HG02642 (cell line): ENCODE measurements at regions not wholly inside any gene's neighbourhood (a gene's known extent, or its start where the extent isn't known, plus 50 kb on each side); places are given as distances from the start of the nearest gene placed in this dataset.

ENCODE experiments used
- ATAC-seq: cut with Tn5 transposase; IDR thresholded peaks from one replicate; pipeline ENCODE4 v1.9.1; 2021; ENCODE audit warnings: mild to moderate bottlenecking; ENCODE audit not compliant: unreplicated experiment, poor library complexity

GRCh38 chr1:217373761-217374701, 256.9 kb downstream of the GPATCH2 start:
- ATAC-seq: no peak

DNA sequence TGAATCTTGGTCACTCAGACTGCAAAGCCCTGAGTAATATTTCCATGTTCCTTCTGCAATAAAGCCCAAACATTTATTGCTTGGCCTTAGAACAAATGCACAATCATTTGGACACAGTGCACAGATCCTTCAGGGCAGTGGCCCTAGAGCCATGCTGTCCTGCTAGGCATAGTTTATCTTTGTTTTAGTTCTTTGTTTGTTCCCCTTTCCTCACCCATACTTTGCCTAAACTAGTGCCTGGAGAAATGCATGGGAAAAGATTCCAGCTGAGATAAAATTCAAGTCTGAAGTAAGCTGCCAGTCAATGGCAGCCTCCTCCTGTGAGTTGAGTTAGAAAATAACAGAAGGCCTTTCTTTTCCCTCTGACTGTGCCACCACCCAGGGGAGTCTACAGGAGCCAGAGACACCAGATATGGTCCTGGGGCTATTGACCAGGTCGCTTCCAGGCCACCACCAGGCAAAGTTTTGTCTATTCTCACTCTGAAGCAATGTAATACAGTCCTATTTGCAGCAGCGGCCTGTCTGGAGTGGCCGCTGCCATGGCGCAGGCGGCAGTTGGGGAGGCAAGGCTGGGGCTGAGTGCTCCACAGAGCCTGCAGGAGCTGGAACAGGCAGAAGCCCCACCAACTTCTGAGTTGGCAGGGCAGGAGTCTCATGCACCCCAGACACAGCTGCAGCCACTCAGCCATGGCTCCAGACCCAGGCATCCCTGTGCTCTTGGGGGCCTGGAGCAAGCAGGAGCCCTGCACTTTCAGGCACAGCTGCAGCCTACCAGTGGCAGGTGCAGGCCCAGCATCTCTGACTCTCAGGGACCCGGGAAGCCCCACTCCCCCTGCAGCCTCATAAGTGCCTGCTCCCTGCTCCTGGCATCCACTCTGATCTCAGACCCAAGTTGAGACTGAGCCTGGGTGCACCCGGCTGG, 258.6 kb downstream of the GPATCH2 start:
- ATAC-seq: no peak

GRCh38 chr1:217370757-217371156, 260.1 kb downstream of the GPATCH2 start:
- ATAC-seq: no peak

DNA sequence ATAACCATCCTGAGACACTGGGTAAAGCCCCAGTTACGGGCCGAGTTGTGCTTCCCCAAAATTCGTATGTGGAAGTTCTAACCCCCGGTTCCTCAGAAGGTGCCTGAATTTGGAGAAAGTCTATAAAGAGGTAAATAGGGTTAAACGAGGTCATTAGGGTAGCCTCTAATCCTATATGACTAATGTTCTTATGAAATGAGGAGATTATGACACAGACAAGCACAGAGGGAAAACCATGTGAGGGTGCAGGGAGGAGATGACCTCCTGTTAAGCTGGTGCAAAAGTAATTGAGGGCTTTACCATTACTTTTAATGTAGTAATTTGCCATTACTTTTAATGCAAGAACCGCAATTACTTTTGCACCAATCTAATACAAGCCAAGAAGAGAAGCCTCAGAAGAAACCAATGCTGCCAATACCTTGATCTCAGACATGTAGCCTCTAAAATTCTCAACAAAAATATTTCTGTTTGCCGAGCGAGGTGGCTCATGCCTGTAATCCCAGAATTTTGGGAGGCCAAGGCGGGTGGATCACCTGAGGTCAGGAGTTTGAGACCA, 260.8 kb downstream of the GPATCH2 start:
- peak; percentile 6 for ATAC-seq

DNA sequence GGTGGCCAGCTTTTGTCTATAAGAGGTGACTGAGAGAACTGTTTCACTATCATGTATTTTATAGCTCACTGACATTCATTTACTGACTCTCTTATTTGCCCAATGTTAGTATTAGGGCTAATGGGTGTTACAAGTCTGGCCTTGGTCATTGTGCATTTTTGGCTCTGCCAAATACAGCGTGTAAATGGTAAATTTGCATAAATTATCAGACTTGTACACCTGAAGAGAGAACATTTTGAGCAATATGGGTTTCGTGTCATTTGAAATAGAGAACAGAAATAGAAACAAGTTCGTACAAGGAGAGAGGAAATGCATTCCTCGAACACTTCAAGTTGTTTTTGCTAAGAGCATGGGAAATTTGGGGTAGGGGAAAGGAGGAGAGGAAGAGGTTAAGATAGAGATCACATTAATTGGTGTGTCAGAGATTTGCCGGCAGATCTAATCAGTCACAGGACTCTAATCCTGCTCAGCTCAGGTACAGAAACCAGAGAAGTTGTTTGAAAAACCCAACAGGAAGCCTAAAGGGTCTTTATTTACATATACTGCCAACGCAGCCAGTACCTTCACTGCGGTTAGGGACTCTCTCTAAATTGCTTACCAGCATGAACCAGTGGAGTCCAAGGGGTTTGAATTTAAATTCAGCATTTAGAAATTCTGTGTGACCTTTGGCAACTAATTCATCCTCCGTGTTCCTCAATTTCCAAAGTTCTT, 261.5 kb downstream of the GPATCH2 start:
- ATAC-seq: peak; percentile 93

DNA sequence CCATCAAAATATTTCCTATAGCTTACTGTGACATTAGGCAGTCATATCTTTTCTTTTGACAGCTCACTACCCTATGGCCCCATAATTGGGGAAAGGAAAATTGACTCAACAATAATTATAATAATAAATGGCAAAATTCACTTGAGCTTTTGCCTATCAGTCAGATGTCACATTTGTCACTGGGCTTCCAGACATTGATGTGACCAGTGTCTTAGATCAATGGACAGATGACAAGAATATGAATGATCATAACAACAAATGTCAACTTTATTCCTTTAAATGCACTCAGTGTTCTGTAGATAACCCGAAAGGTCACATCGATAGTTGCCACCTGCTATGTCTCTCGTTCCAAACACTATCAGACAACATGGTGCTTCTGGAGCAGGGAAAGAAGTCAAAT, 266.7 kb downstream of the GPATCH2 start:
- no peak for ATAC-seq

- ATAC-seq: no peak
Observed at GRCh38 chr1:217363319-217363718, 267.6 kb downstream of the GPATCH2 start.

- no peak for ATAC-seq
Observed at GRCh38 chr1:217360510-217360909, 270.4 kb downstream of the GPATCH2 start.

DNA sequence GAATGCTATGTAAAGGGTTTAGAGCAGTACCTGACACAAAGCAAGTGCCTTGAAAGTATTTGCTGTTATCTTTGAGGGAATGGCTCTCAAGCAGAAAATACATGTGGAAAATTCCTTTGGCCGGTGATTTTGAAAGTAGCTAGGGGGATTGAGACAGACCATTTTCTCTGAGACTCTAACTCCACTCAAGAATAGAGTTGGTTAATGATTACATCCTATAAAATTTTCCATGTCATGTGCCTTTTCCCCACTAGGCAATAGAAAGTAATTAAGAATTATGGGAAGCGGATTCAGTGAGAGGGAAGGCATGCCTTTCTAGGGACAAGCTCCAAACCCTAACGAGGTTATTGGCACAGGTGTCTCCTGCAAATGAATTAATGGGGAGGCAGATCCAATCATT, 276.0 kb downstream of the GPATCH2 start:
- no peak for ATAC-seq

DNA sequence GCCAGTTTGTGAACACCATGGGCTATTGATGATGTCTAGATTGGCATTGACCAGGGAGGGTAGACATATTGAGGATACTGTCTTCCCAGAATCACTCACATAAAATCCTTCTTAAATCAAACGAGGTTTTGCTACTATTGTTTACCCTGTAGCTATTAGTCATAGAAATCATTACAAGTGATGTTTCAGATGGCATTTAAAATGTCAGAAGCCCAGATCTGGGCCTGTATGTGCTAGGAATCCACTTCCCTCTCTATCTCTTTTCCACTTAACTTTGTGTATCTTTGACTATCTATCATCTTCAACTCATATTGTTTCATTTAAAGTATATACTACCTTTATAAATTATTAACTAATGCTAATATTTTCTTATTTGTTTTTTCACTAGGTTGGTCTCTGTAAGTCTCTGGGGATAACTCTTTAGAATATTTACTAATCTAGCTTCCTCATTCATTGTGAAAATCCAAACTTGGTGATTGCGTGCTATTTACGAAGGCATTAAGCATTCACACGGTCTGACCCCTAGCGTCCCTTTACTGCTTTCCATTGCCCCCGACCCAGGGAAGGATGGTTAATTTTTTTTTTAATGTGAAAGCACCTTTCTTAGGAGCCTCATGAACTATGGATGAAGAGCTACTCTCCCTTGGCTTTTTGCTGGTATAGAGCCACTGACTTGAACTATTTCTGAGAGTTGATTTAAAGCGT, 281.8 kb downstream of the GPATCH2 start:
- no peak for ATAC-seq

GRCh38 chr1:217344712-217345111, 286.2 kb downstream of the GPATCH2 start:
- no peak for ATAC-seq

- no peak for ATAC-seq
Observed at GRCh38 chr1:217343907-217344306, 287.0 kb downstream of the GPATCH2 start.

DNA sequence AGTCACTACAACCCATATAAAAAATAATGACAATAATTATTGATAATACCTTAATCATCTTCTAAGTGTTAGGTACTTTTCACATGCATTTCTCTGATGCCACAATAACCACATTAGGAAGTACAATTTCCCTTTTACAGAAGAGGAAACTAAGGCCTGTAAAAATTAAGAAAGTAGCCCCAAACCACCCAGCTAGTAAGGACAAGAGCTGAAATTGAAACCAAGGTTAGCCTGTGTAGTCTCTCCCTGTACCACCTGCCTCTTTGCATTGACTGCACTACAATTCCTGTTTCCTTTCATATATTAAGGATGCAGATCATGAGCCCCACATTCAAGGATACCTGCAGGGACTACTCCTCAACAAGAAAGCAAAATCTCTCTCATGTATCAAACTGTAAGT, 288.8 kb downstream of the GPATCH2 start:
- ATAC-seq: peak; percentile 57

DNA sequence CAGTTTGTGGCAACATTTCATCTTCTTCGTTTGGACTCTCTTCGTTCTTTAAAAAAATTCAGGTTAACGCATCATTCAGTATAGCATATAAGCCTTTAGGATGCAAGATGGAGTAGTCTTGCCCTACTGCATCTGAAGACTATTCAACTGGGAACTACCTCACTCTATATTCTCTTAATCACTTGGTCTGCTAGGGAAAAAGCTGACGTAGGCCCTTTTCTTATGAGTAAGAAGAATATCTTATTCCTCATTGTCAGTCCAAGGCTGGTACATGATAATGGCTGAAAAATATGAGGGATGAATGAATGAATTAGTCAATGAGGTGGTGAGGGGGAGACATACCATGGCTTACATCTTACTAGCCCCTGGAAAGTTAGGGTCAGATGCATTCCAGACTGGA, 294.2 kb downstream of the GPATCH2 start:
- no peak for ATAC-seq

- ATAC-seq: peak; percentile 82
Observed at GRCh38 chr1:217333939-217334338, 297.0 kb downstream of the GPATCH2 start.

- no peak for ATAC-seq
Observed at GRCh38 chr1:217332431-217333065, 298.3 kb downstream of the GPATCH2 start.

GRCh38 chr1:217331698-217332097, 299.2 kb downstream of the GPATCH2 start:
- ATAC-seq: no peak

DNA sequence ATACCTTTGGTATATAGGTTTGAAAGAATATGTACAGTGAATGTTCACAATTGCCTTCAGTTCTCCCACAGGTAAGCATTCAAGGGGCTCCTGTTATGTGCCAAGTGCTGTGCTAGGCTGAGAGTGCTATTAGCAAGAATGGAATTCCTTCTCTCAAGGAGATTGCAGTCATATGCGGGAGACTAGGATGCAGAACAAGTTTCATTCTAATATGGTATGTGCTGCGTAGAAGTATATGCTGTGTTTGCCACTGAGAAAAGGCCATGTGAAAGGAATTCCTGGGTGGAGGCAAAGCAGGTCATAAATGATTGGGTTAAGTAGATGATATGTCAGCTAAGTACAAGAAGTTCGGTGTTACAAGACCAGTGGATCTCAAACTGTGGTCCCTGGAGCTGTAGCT, 303.0 kb downstream of the GPATCH2 start:
- ATAC-seq: no peak

GRCh38 chr1:217322834-217323233, 308.1 kb downstream of the GPATCH2 start:
- peak; percentile 100 for ATAC-seq
